Panc1 (cell line): ENCODE measurements at regions not wholly inside any gene's neighbourhood (a gene's known extent, or its start where the extent isn't known, plus 50 kb on each side); places are given as distances from the start of the nearest gene placed in this dataset.
A peak's percentile ranks its signal among the peaks of the same experiment; 100 is the strongest.

Source experiments
- ATAC-seq: fragments of 200-7000 bp; cut with Tn5 transposase; 2 replicates; pipeline ENCODE4 v1.9.1; 2020; ENCODE audit warnings: mild to moderate bottlenecking, moderate library complexity
- BruUV-seq: library from RNA; stranded (reverse); fragments of 400-500 nt; replicated peaks from 2 replicates; lab custom pipeline; 2021; lab: Mats Ljungman, UMichigan
- CTCF ChIA-PET: fragments of 300-600 bp; sonication (Branson Sonifier 250); formaldehyde crosslinking; loops from one replicate; lab custom pipeline; 2022; ENCODE audit warnings: antibody characterized with exemption; lab: Charles Lee
- POLR2A ChIA-PET: fragments of 300-600 bp; sonication (Branson Sonifier 250); formaldehyde crosslinking; loops from one replicate; lab custom pipeline; 2022; ENCODE audit warnings: antibody characterized with exemption; lab: Charles Lee
- DNase-seq: peaks from one replicate; pipeline ENCODE4 v3.0.0-alpha.2; 2010; ENCODE audit warnings: low read depth, low spot score
- H3K27ac ChIP-seq: 2 replicates; pipeline ENCODE4 v1.5.1; 2011; ENCODE audit warnings: mild to moderate bottlenecking, low read length, inconsistent platforms
- H3K27me3 ChIP-seq: fragments of 200-500 bp; sonication (Bioruptor generic); 2 replicates; pipeline ENCODE4 v1.6.0; 2014; ENCODE audit warnings: low read length, inconsistent platforms; ENCODE audit not compliant: control insufficient read depth, insufficient read depth
- H3K36me3 ChIP-seq: fragments of 200-500 bp; sonication (Bioruptor generic); 2 replicates; pipeline ENCODE4 v1.5.1; 2014; ENCODE audit warnings: inconsistent platforms, mild to moderate bottlenecking, low read length, moderate library complexity; ENCODE audit not compliant: control insufficient read depth, insufficient read depth
- H3K4me1 ChIP-seq: 2 replicates; pipeline ENCODE4 v1.5.1; 2011; ENCODE audit warnings: inconsistent platforms, mild to moderate bottlenecking, low read length, moderate library complexity; ENCODE audit not compliant: control insufficient read depth, insufficient read depth
- H3K4me3 ChIP-seq, 2 experiments: 2 replicates each; pipeline ENCODE4 v1.5.1; 2011 to 2012; ENCODE audit warnings: low read depth in 2 of 2, low read length in 2 of 2, mild to moderate bottlenecking in 2 of 2, inconsistent platforms in 1 of 2, moderate library complexity in 1 of 2
- H3K9me3 ChIP-seq: fragments of 200-500 bp; sonication (Bioruptor generic); 2 replicates; pipeline ENCODE4 v1.5.1; 2014; ENCODE audit warnings: low read depth, mild to moderate bottlenecking, inconsistent platforms, low read length, moderate library complexity; ENCODE audit not compliant: control insufficient read depth, insufficient read depth
- CTCF ChIP-seq: fragments of 450-650 bp; IDR thresholded peaks from 2 replicates; pipeline ENCODE4 v1.5.1; 2017; ENCODE audit warnings: mild to moderate bottlenecking
- POLR2AphosphoS5 ChIP-seq: IDR thresholded peaks from 2 replicates; pipeline ENCODE4 v1.6.1; 2012; ENCODE audit warnings: mild to moderate bottlenecking, low read depth, low read length, moderate library complexity
- REST ChIP-seq, 2 experiments: IDR thresholded peaks; 2 replicates each; pipeline ENCODE4 v1.6.1; 2011 to 2012; ENCODE audit warnings: low read depth in 2 of 2, control low read depth in 1 of 2, low read length in 1 of 2, mild to moderate bottlenecking in 1 of 2, moderate library complexity in 1 of 2; ENCODE audit not compliant: insufficient read depth in 1 of 2
- SIN3A ChIP-seq: IDR thresholded peaks from 2 replicates; pipeline ENCODE4 v1.6.1; 2012; ENCODE audit warnings: low read depth, mild to moderate bottlenecking, low read length, moderate library complexity, borderline replicate concordance; ENCODE audit not compliant: insufficient read depth
- TCF7L2 ChIP-seq: IDR thresholded peaks from 2 replicates; pipeline ENCODE4 v1.6.1; 2011; ENCODE audit warnings: mild to moderate bottlenecking, low read depth, low read length, inconsistent platforms
- in situ Hi-C: cut with HindIII; loops from 2 replicates; pipeline ENCODE4 v1.10.0; 2016; ENCODE audit warnings: low sequenced_read_pairs, low pct_unique_long_range_greater_than_20kb
- intact Hi-C: fragments of 100-400 bp; cut with micrococcal nuclease; formaldehyde crosslinking; loops from one replicate; pipeline ENCODE4 v1.10.0; 2022; ENCODE audit not compliant: unreplicated experiment

GRCh38 chr6:30829639-30830255, 54.6 kb upstream of the DDR1 start:
- Histone ChIP-seq H3K27ac (peak overlapping the region; percentile 62; the same call in 1 of the 2 replicates), H3K27me3 (no peaks in the 10 kb centered on the region), H3K4me1 (peaks cover 20% of the 10 kb centered on the region), H3K9me3 (no peaks in the 10 kb centered on the region), H3K4me3 (no peak overlapping the region), H3K36me3 (no peaks in the 10 kb centered on the region)
- BruUV-seq = no TSS peak
- in situ Hi-C loops = no loop called here
- intact Hi-C loops = loop anchor here (2.0 kb wide), 1 partner anchor 257 kb away; no protein-coding TSS in a partner anchor
- CTCF ChIA-PET = interaction anchor here (0.6 kb wide), 1 partner anchor 220 kb away, joined by 5 read pairs; no protein-coding TSS in a partner anchor
- no peak for ATAC-seq
- TF ChIP-seq TCF7L2 = no peak
- no peak for TF ChIP-seq SIN3A
- peak; percentile 51; the same call in 1 of the 2 replicates for TF ChIP-seq CTCF
- no peak for TF ChIP-seq POLR2AphosphoS5
- POLR2A ChIA-PET = no interaction called here
- no peak for DNase-seq

- ATAC-seq (peak; percentile 6; the same call in 1 of the 2 replicates), DNase-seq (no peak)
- H3K4me3 ChIP-seq = no peak overlapping the region
- BruUV-seq = no TSS peak
- ChIA-PET POLR2A (no interaction called here), CTCF (interaction anchor here (0.5 to 1.4 kb wide), 3 partner anchors 14 to 85 kb away, joined by 3 to 6 read pairs (median 6); partner anchors contain the start of gene VARS2)
- H3K27me3 ChIP-seq = no peaks in the 10 kb centered on the region
- H3K36me3 ChIP-seq = no peaks in the 10 kb centered on the region
- peaks cover 25% of the 10 kb centered on the region for H3K4me1 ChIP-seq
- TF ChIP-seq REST (IDR thresholded peaks at IDR 0.05; ENCODE audit: insufficient read depth in 1 of 2, low read depth in 2 of 2, low read length in 1 of 2) (no peak), CTCF (no peak), SIN3A (no peak), POLR2AphosphoS5 (no peak), TCF7L2 (no peak)
- H3K27ac ChIP-seq = peak overlapping the region; percentile 85
- no peaks in the 10 kb centered on the region for H3K9me3 ChIP-seq
- intact Hi-C loops (loop anchor here (2.0 kb wide), 1 partner anchor 258 kb away; no protein-coding TSS in a partner anchor), in situ Hi-C loops (no loop called here)
Measured at GRCh38 chr6:30829033-30829432, 55.3 kb upstream of the DDR1 start.
